HG02943 (cell line): ENCODE measurements at regions not wholly inside any gene's neighbourhood (a gene's known extent, or its start where the extent isn't known, plus 50 kb on each side); places are given as distances from the start of the nearest gene placed in this dataset.
A peak's percentile ranks its signal among the peaks of the same experiment; 100 is the strongest.
"Not testable (repeated sequence)": the region's sequence is repeated elsewhere in the genome, so short reads cannot be mapped to it uniquely, and the experiment has no call there.

Experiments used
- ATAC-seq: cut with Tn5 transposase; IDR thresholded peaks from one replicate; pipeline ENCODE4 v1.9.1; 2021; ENCODE audit warnings: mild to moderate bottlenecking, low read depth, moderate library complexity; ENCODE audit not compliant: unreplicated experiment

- not testable (repeated sequence) for ATAC-seq
Measured at GRCh38 chr17:20681746-20682722, 102.5 kb downstream of the CDRT15L2 start.

- ATAC-seq: not testable (repeated sequence)
Measured at GRCh38 chr17:20683651-20684229, 104.2 kb downstream of the CDRT15L2 start.

- ATAC-seq: not testable (repeated sequence)
Measured at GRCh38 chr17:20684975-20685374, 105.5 kb downstream of the CDRT15L2 start.

GRCh38 chr17:20687584-20687983 is 108.1 kb downstream of the CDRT15L2 start:
- not testable (repeated sequence) for ATAC-seq

GRCh38 chr17:20689170-20689749 is 109.7 kb downstream of the CDRT15L2 start:
- ATAC-seq: not testable (repeated sequence)

GRCh38 chr17:20692706-20693105 is 113.2 kb downstream of the CDRT15L2 start:
- ATAC-seq: not testable (repeated sequence)

GRCh38 chr17:20695871-20696270 is 116.3 kb downstream of the CDRT15L2 start:
- ATAC-seq: not testable (repeated sequence)

- peak; percentile 91 for ATAC-seq
Measured at GRCh38 chr17:20698463-20699206, 119.1 kb downstream of the CDRT15L2 start.

- ATAC-seq: not testable (repeated sequence)
Measured at GRCh38 chr17:20700528-20700927, 121.0 kb downstream of the CDRT15L2 start.

GRCh38 chr17:20701366-20701765 is 121.8 kb downstream of the CDRT15L2 start:
- ATAC-seq: not testable (repeated sequence)

GRCh38 chr17:20702692-20703091 is 123.2 kb downstream of the CDRT15L2 start:
- no peak for ATAC-seq

- no peak for ATAC-seq
Measured at GRCh38 chr17:20703781-20704180, 124.3 kb downstream of the CDRT15L2 start.

- ATAC-seq: not testable (repeated sequence)
Measured at GRCh38 chr17:20705186-20705585, 125.7 kb downstream of the CDRT15L2 start.

- no peak for ATAC-seq
Measured at GRCh38 chr17:20706751-20707373, 127.3 kb downstream of the CDRT15L2 start.

GRCh38 chr17:20708821-20709220 is 129.3 kb downstream of the CDRT15L2 start:
- not testable (repeated sequence) for ATAC-seq

GRCh38 chr17:20716481-20716880 is 137.0 kb downstream of the CDRT15L2 start:
- ATAC-seq: not testable (repeated sequence)

- ATAC-seq: no peak
Measured at GRCh38 chr17:20721171-20721570, 141.6 kb downstream of the CDRT15L2 start.

- not testable (repeated sequence) for ATAC-seq
Measured at GRCh38 chr17:20724391-20724790, 144.9 kb downstream of the CDRT15L2 start.

- ATAC-seq: not testable (repeated sequence)
Measured at GRCh38 chr17:20727201-20727600, 147.7 kb downstream of the CDRT15L2 start.

GRCh38 chr17:20728181-20728580 is 148.7 kb downstream of the CDRT15L2 start:
- no peak for ATAC-seq
